Panc1 (cell line): ENCODE measurements at regions not wholly inside any gene's neighbourhood (a gene's known extent, or its start where the extent isn't known, plus 50 kb on each side); places are given as distances from the start of the nearest gene placed in this dataset.

Experiments
- ATAC-seq: fragments of 200-7000 bp; cut with Tn5 transposase; 2 replicates; pipeline ENCODE4 v1.9.1; 2020; ENCODE audit warnings: mild to moderate bottlenecking, moderate library complexity
- BruUV-seq: library from RNA; stranded (reverse); fragments of 400-500 nt; replicated peaks from 2 replicates; lab custom pipeline; 2021; lab: Mats Ljungman, UMichigan
- CTCF ChIA-PET: fragments of 300-600 bp; sonication (Branson Sonifier 250); formaldehyde crosslinking; loops from one replicate; lab custom pipeline; 2022; ENCODE audit warnings: antibody characterized with exemption; lab: Charles Lee
- POLR2A ChIA-PET: fragments of 300-600 bp; sonication (Branson Sonifier 250); formaldehyde crosslinking; loops from one replicate; lab custom pipeline; 2022; ENCODE audit warnings: antibody characterized with exemption; lab: Charles Lee
- DNase-seq: peaks from one replicate; pipeline ENCODE4 v3.0.0-alpha.2; 2010; ENCODE audit warnings: low read depth, low spot score
- H3K27ac ChIP-seq: 2 replicates; pipeline ENCODE4 v1.5.1; 2011; ENCODE audit warnings: mild to moderate bottlenecking, low read length, inconsistent platforms
- H3K27me3 ChIP-seq: fragments of 200-500 bp; sonication (Bioruptor generic); 2 replicates; pipeline ENCODE4 v1.6.0; 2014; ENCODE audit warnings: low read length, inconsistent platforms; ENCODE audit not compliant: control insufficient read depth, insufficient read depth
- H3K36me3 ChIP-seq: fragments of 200-500 bp; sonication (Bioruptor generic); 2 replicates; pipeline ENCODE4 v1.5.1; 2014; ENCODE audit warnings: inconsistent platforms, mild to moderate bottlenecking, low read length, moderate library complexity; ENCODE audit not compliant: control insufficient read depth, insufficient read depth
- H3K4me1 ChIP-seq: 2 replicates; pipeline ENCODE4 v1.5.1; 2011; ENCODE audit warnings: inconsistent platforms, mild to moderate bottlenecking, low read length, moderate library complexity; ENCODE audit not compliant: control insufficient read depth, insufficient read depth
- H3K4me3 ChIP-seq, 2 experiments: 2 replicates each; pipeline ENCODE4 v1.5.1; 2011 to 2012; ENCODE audit warnings: low read depth in 2 of 2, low read length in 2 of 2, mild to moderate bottlenecking in 2 of 2, inconsistent platforms in 1 of 2, moderate library complexity in 1 of 2
- H3K9me3 ChIP-seq: fragments of 200-500 bp; sonication (Bioruptor generic); 2 replicates; pipeline ENCODE4 v1.5.1; 2014; ENCODE audit warnings: low read depth, mild to moderate bottlenecking, inconsistent platforms, low read length, moderate library complexity; ENCODE audit not compliant: control insufficient read depth, insufficient read depth
- POLR2AphosphoS5 ChIP-seq: IDR thresholded peaks from 2 replicates; pipeline ENCODE4 v1.6.1; 2012; ENCODE audit warnings: mild to moderate bottlenecking, low read depth, low read length, moderate library complexity
- TCF7L2 ChIP-seq: IDR thresholded peaks from 2 replicates; pipeline ENCODE4 v1.6.1; 2011; ENCODE audit warnings: mild to moderate bottlenecking, low read depth, low read length, inconsistent platforms
- in situ Hi-C: cut with HindIII; loops from 2 replicates; pipeline ENCODE4 v1.10.0; 2016; ENCODE audit warnings: low sequenced_read_pairs, low pct_unique_long_range_greater_than_20kb
- intact Hi-C: fragments of 100-400 bp; cut with micrococcal nuclease; formaldehyde crosslinking; loops from one replicate; pipeline ENCODE4 v1.10.0; 2022; ENCODE audit not compliant: unreplicated experiment
- TF ChIP-seq, protein P1 (sequence below): fragments of 450-650 bp; IDR thresholded peaks from 2 replicates; pipeline ENCODE4 v1.5.1; 2017; ENCODE audit warnings: mild to moderate bottlenecking
- TF ChIP-seq, protein P2 (sequence below), 2 experiments: IDR thresholded peaks; 2 replicates each; pipeline ENCODE4 v1.6.1; 2011 to 2012; ENCODE audit warnings: low read depth in 2 of 2, control low read depth in 1 of 2, low read length in 1 of 2, mild to moderate bottlenecking in 1 of 2, moderate library complexity in 1 of 2; ENCODE audit not compliant: insufficient read depth in 1 of 2

DNA sequence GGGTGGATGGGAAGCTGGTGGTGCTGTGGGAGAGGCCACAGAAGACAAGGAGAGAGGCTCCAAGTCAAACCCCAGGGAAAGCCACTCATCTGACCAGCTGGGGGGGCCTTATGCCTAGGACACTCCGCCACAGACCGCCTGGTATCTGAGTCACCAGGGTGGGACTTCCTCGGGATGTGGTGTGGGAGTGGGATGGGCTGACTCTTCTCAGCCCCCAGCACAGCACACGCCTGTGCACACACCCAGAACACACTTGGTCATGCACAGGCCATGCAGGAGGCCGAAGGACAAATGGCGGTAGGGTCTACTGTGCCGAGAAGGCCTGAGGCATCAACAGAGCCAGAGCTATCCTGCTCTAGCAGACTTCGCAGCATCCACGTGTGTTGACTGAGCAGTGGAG is 136.4 kb downstream of the INHBB start:
- ATAC-seq: no peak
- intact Hi-C loops: no loop called here

DNA sequence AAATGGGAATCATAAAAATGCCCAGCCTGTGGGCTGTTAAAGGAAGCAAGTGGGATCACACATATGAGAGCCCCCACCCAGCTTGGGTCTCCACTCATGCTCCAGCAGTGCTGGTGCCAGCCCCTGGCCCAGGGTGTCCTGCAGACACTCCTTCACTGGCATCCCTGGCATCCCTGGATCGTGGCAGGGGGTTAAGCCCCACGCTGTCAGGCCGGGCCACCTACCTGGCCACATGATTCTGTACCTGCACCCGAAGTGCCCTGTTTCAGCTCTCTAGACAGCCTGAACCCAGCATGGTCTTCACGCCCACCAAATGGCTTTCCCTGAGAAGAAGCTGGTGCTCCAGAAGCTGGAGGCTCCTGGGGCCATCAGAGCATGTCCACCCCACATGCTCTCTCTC is 137.4 kb downstream of the INHBB start:
- no peak for TF ChIP-seq TCF7L2
- TF ChIP-seq, protein P1, sequence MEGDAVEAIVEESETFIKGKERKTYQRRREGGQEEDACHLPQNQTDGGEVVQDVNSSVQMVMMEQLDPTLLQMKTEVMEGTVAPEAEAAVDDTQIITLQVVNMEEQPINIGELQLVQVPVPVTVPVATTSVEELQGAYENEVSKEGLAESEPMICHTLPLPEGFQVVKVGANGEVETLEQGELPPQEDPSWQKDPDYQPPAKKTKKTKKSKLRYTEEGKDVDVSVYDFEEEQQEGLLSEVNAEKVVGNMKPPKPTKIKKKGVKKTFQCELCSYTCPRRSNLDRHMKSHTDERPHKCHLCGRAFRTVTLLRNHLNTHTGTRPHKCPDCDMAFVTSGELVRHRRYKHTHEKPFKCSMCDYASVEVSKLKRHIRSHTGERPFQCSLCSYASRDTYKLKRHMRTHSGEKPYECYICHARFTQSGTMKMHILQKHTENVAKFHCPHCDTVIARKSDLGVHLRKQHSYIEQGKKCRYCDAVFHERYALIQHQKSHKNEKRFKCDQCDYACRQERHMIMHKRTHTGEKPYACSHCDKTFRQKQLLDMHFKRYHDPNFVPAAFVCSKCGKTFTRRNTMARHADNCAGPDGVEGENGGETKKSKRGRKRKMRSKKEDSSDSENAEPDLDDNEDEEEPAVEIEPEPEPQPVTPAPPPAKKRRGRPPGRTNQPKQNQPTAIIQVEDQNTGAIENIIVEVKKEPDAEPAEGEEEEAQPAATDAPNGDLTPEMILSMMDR: no peak
- ChIA-PET POLR2A (no interaction called here), CTCF (no interaction called here)
- Histone ChIP-seq H3K9me3 (no peaks in the 10 kb centered on the region), H3K27ac (no peak overlapping the region), H3K4me1 (no peaks in the 10 kb centered on the region), H3K4me3 (no peak overlapping the region), H3K27me3 (no peaks in the 10 kb centered on the region), H3K36me3 (no peaks in the 10 kb centered on the region)
- intact Hi-C loops (no loop called here), in situ Hi-C loops (no loop called here)
- DNase-seq (no peak), ATAC-seq (no peak)
- BruUV-seq: no TSS peak

More for the DNA sequence above, 136.4 kb downstream of the INHBB start:
- no peaks in the 10 kb centered on the region for H3K4me1 ChIP-seq
- ChIA-PET POLR2A (no interaction called here), CTCF (no interaction called here)
- H3K4me3 ChIP-seq: no peak overlapping the region
- no peaks in the 10 kb centered on the region for H3K36me3 ChIP-seq
- no peak for DNase-seq
- no peaks in the 10 kb centered on the region for H3K9me3 ChIP-seq
- no peaks in the 10 kb centered on the region for H3K27me3 ChIP-seq
- no peak overlapping the region for H3K27ac ChIP-seq
- TF ChIP-seq, protein P1: no peak
- TF ChIP-seq POLR2AphosphoS5 (no peak), TCF7L2 (no peak)
- TF ChIP-seq, protein P2, sequence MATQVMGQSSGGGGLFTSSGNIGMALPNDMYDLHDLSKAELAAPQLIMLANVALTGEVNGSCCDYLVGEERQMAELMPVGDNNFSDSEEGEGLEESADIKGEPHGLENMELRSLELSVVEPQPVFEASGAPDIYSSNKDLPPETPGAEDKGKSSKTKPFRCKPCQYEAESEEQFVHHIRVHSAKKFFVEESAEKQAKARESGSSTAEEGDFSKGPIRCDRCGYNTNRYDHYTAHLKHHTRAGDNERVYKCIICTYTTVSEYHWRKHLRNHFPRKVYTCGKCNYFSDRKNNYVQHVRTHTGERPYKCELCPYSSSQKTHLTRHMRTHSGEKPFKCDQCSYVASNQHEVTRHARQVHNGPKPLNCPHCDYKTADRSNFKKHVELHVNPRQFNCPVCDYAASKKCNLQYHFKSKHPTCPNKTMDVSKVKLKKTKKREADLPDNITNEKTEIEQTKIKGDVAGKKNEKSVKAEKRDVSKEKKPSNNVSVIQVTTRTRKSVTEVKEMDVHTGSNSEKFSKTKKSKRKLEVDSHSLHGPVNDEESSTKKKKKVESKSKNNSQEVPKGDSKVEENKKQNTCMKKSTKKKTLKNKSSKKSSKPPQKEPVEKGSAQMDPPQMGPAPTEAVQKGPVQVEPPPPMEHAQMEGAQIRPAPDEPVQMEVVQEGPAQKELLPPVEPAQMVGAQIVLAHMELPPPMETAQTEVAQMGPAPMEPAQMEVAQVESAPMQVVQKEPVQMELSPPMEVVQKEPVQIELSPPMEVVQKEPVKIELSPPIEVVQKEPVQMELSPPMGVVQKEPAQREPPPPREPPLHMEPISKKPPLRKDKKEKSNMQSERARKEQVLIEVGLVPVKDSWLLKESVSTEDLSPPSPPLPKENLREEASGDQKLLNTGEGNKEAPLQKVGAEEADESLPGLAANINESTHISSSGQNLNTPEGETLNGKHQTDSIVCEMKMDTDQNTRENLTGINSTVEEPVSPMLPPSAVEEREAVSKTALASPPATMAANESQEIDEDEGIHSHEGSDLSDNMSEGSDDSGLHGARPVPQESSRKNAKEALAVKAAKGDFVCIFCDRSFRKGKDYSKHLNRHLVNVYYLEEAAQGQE (IDR thresholded peaks at IDR 0.05; ENCODE audit: insufficient read depth in 1 of 2, low read depth in 2 of 2, low read length in 1 of 2): no peak
- BruUV-seq: no TSS peak
- in situ Hi-C loops: no loop called here

DNA sequence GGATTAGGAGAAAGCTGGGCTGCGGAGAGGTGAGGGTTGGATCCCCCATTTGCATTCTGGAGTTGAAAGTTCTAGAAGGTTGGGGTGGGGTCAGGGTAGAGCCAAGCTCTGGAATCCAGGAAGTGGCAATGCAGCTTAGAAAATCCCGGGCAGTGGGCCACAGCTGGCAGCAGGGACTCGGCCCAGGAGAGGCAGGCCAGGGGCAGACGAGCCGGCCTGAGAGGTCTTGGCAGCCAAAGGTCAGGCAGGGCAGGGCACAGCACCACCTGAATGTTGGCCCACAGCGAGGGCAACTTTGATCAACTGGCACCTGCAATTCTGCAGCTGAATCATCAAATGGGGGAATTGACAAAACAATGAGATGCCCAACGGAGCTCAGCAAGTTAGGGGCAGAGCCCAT is 139.2 kb downstream of the INHBB start:
- POLR2A ChIA-PET: no interaction called here
- no TSS peak for BruUV-seq
- Histone ChIP-seq H3K27ac (no peak overlapping the region), H3K36me3 (no peaks in the 10 kb centered on the region), H3K9me3 (no peaks in the 10 kb centered on the region), H3K4me3 (no peak overlapping the region), H3K4me1 (no peaks in the 10 kb centered on the region), H3K27me3 (no peaks in the 10 kb centered on the region)
- TF ChIP-seq POLR2AphosphoS5: no peak
- in situ Hi-C loops (no loop called here), intact Hi-C loops (no loop called here)
- DNase-seq (no peak), ATAC-seq (no peak)
- CTCF ChIA-PET: no interaction called here
